HCT116 (cell line): ENCODE measurements at regions not wholly inside any gene's neighbourhood (a gene's known extent, or its start where the extent isn't known, plus 50 kb on each side); places are given as distances from the start of the nearest gene placed in this dataset.

Experiments
- CTCF ChIP-seq, 3 experiments: fragments of 200-600 bp in 1 of 3; sonication (generic) in 1 of 3; IDR thresholded peaks in 2 of 3; conservative IDR thresholded peaks in 1 of 3; 2 replicates each; pipeline ENCODE4 v1.5.1; 2012 to 2017; ENCODE audit warnings: low read depth in 2 of 3, low read length in 2 of 3, antibody characterized with exemption in 1 of 3, borderline replicate concordance in 1 of 3, control low read depth in 1 of 3, mild to moderate bottlenecking in 1 of 3, mixed read lengths in 1 of 3, mixed run types in 1 of 3, moderate library complexity in 1 of 3; ENCODE audit not compliant: insufficient read depth in 1 of 3
- EZH2phosphoT487 ChIP-seq: fragments of 200-600 bp; IDR thresholded peaks from 2 replicates; pipeline ENCODE4 v1.6.1; 2018; ENCODE audit warnings: antibody characterized with exemption, borderline replicate concordance
- POLR2A ChIP-seq: IDR thresholded peaks from 2 replicates; pipeline ENCODE4 v1.7.0; 2011; ENCODE audit warnings: borderline replicate concordance; ENCODE audit not compliant: insufficient read depth, insufficient read length; ENCODE audit errors: extremely low read depth
- REST ChIP-seq: IDR thresholded peaks from 2 replicates; pipeline ENCODE4 v1.6.1; 2012; ENCODE audit warnings: low read depth

- TF ChIP-seq REST (no peak), POLR2A (no peak), EZH2phosphoT487 (no peak), CTCF (IDR thresholded peaks at IDR 0.05 in 2 of 3, conservative IDR thresholded peaks at IDR 0.05 in 1 of 3; ENCODE audit: borderline replicate concordance in 1 of 3, insufficient read depth in 1 of 3, low read depth in 2 of 3, low read length in 2 of 3) (no peak)
Measured at GRCh38 chr12:28699029-28699428, 450.0 kb upstream of the FAR2 start.
